ENCODE measurements at regions not wholly inside any gene's neighbourhood (a gene's known extent, or its start where the extent isn't known, plus 50 kb on each side); places are given as distances from the start of the nearest gene placed in this dataset.

GRCh38 chr2:67095121-67095520 lies 302.0 kb upstream of the ETAA1 start:
- no peaks in the 10 kb centered on the region for H3K27me3 ChIP-seq (ENCODE audit: control insufficient read depth, insufficient read depth, low read length)
- Mint-ChIP-seq H3K36me3 (no peaks in the 10 kb centered on the region), H3K9me3 (peaks cover 4 to 5% of the 10 kb centered on the region in 2 donors), H3K4me1 (no peaks in the 10 kb centered on the region), H3K4me3 (no peak overlapping the region), H3K27ac (no peak overlapping the region), H3K27me3 (ENCODE audit: low read depth in 2 of 2) (no peaks in the 10 kb centered on the region)
- TF ChIP-seq CTCF (IDR thresholded peaks at IDR 0.05) = no peak
- no peak for DNase-seq
- intact Hi-C loops (cut with micrococcal nuclease) = no loop called here
- ATAC-seq = no peak
- 85% methylated on average over 7 of the region's 7 CpGs for WGBS (ENCODE audit: insufficient coverage)
- no peaks in the 10 kb centered on the region for H3K36me3 ChIP-seq (ENCODE audit: control insufficient read depth, insufficient read depth, low read length)
- H3K4me3 ChIP-seq (ENCODE audit: low read length) = no peak overlapping the region
- no peaks in the 10 kb centered on the region for H3K4me1 ChIP-seq (ENCODE audit: control insufficient read depth, insufficient read depth, low read length)
- H3K9me3 ChIP-seq (ENCODE audit: control insufficient read depth, insufficient read depth, low read length) = no peaks in the 10 kb centered on the region
- H3K27ac ChIP-seq (ENCODE audit: low read length) = no peak overlapping the region

GRCh38 chr2:67096886-67097285 lies 300.2 kb upstream of the ETAA1 start:
- H3K9me3 Mint-ChIP-seq = peaks cover 2 to 4% of the 10 kb centered on the region in 2 donors
- H3K9me3 ChIP-seq (ENCODE audit: control insufficient read depth, insufficient read depth, low read length) = no peaks in the 10 kb centered on the region
- no peak overlapping the region for H3K4me3 Mint-ChIP-seq
- no peak overlapping the region for H3K4me3 ChIP-seq (ENCODE audit: low read length)
- H3K36me3 Mint-ChIP-seq = no peaks in the 10 kb centered on the region
- no peaks in the 10 kb centered on the region for H3K4me1 ChIP-seq (ENCODE audit: control insufficient read depth, insufficient read depth, low read length)
- no peaks in the 10 kb centered on the region for H3K36me3 ChIP-seq (ENCODE audit: control insufficient read depth, insufficient read depth, low read length)
- H3K27me3 Mint-ChIP-seq (ENCODE audit: low read depth in 2 of 2) = no peaks in the 10 kb centered on the region
- H3K4me1 Mint-ChIP-seq = no peaks in the 10 kb centered on the region
- no peak for ATAC-seq
- no peak overlapping the region for H3K27ac Mint-ChIP-seq
- intact Hi-C loops (cut with micrococcal nuclease) = no loop called here
- no peaks in the 10 kb centered on the region for H3K27me3 ChIP-seq (ENCODE audit: control insufficient read depth, insufficient read depth, low read length)
- no peak overlapping the region for H3K27ac ChIP-seq (ENCODE audit: low read length)
- no peak for TF ChIP-seq CTCF (IDR thresholded peaks at IDR 0.05)
- DNase-seq = no peak

DNA sequence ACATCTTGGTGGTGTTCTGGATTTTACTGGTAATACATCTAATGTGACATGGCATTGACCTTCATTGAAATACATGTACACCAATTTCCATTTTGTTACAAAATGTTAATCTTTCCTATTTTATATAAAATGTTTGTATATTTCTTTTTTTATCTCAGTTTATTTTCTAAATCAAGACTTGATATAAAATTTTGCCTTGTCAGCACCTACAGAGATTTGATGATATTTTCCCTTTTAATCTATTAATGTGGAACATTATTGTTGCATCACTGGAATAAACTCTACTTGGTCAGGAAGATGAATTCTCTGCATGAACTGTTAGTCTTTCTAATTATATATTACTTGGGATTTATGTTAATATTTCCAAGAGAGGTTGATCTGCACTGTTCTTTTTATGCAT lies 294.0 kb upstream of the ETAA1 start:
- ATAC-seq = no peak
- Histone ChIP-seq H3K4me3 (ENCODE audit: low read length) (no peak overlapping the region), H3K27me3 (ENCODE audit: control insufficient read depth, insufficient read depth, low read length) (no peaks in the 10 kb centered on the region), H3K4me1 (ENCODE audit: control insufficient read depth, insufficient read depth, low read length) (no peaks in the 10 kb centered on the region), H3K27ac (ENCODE audit: low read length) (no peak overlapping the region), H3K36me3 (ENCODE audit: control insufficient read depth, insufficient read depth, low read length) (no peaks in the 10 kb centered on the region), H3K9me3 (ENCODE audit: control insufficient read depth, insufficient read depth, low read length) (peaks cover 3% of the 10 kb centered on the region)
- no peak overlapping the region for H3K27ac Mint-ChIP-seq
- peaks cover 5 to 7% of the 10 kb centered on the region in 2 donors for H3K9me3 Mint-ChIP-seq
- no peak overlapping the region for H3K4me3 Mint-ChIP-seq
- H3K4me1 Mint-ChIP-seq = no peaks in the 10 kb centered on the region
- no peak for TF ChIP-seq CTCF (IDR thresholded peaks at IDR 0.05)
- H3K36me3 Mint-ChIP-seq = peaks cover 5% of the 10 kb centered on the region
- no peaks in the 10 kb centered on the region for H3K27me3 Mint-ChIP-seq (ENCODE audit: low read depth in 2 of 2)
- intact Hi-C loops (cut with micrococcal nuclease) = no loop called here
- DNase-seq = no peak

GRCh38 chr2:67108231-67108630 lies 288.9 kb upstream of the ETAA1 start:
- Mint-ChIP-seq H3K27ac (no peak overlapping the region), H3K9me3 (peaks cover 5 to 7% of the 10 kb centered on the region in 2 donors), H3K36me3 (peaks cover 5% of the 10 kb centered on the region), H3K4me3 (no peak overlapping the region), H3K27me3 (ENCODE audit: low read depth in 2 of 2) (no peaks in the 10 kb centered on the region), H3K4me1 (no peaks in the 10 kb centered on the region)
- ATAC-seq (no peak), DNase-seq (no peak)
- Histone ChIP-seq H3K4me3 (ENCODE audit: low read length) (no peak overlapping the region), H3K4me1 (ENCODE audit: control insufficient read depth, insufficient read depth, low read length) (no peaks in the 10 kb centered on the region), H3K27ac (ENCODE audit: low read length) (no peak overlapping the region), H3K36me3 (ENCODE audit: control insufficient read depth, insufficient read depth, low read length) (no peaks in the 10 kb centered on the region), H3K9me3 (ENCODE audit: control insufficient read depth, insufficient read depth, low read length) (peaks cover 3% of the 10 kb centered on the region), H3K27me3 (ENCODE audit: control insufficient read depth, insufficient read depth, low read length) (no peaks in the 10 kb centered on the region)
- WGBS (ENCODE audit: insufficient coverage) = 57% methylated on average over 2 of the region's 2 CpGs
- intact Hi-C loops (cut with micrococcal nuclease) = no loop called here
- TF ChIP-seq CTCF (IDR thresholded peaks at IDR 0.05) = no peak

Measured in natural killer cell (primary cell).